HG03196 (cell line): ENCODE measurements at regions not wholly inside any gene's neighbourhood (a gene's known extent, or its start where the extent isn't known, plus 50 kb on each side); places are given as distances from the start of the nearest gene placed in this dataset.
"Not testable (repeated sequence)": the region's sequence is repeated elsewhere in the genome, so short reads cannot be mapped to it uniquely, and the experiment has no call there.

Experiments used
- ATAC-seq: cut with Tn5 transposase; IDR thresholded peaks from one replicate; pipeline ENCODE4 v1.9.1; 2021; ENCODE audit not compliant: unreplicated experiment

- ATAC-seq: no peak
Observed at GRCh38 chr13:97520061-97520460, 86.1 kb downstream of the RAP2A start.

- no peak for ATAC-seq
Observed at GRCh38 chr13:97520866-97521265, 86.9 kb downstream of the RAP2A start.

GRCh38 chr13:97521726-97522125 is 87.8 kb downstream of the RAP2A start:
- ATAC-seq: no peak

- no peak for ATAC-seq
Observed at GRCh38 chr13:97522243-97522642, 88.3 kb downstream of the RAP2A start.

- ATAC-seq: no peak
Observed at GRCh38 chr13:97526556-97526955, 92.6 kb downstream of the RAP2A start.

- no peak for ATAC-seq
Observed at GRCh38 chr13:97528518-97528917, 94.5 kb downstream of the RAP2A start.

- no peak for ATAC-seq
Observed at GRCh38 chr13:97534540-97534939, 100.6 kb downstream of the RAP2A start.

GRCh38 chr13:97535614-97536013 is 101.6 kb downstream of the RAP2A start:
- ATAC-seq: no peak

GRCh38 chr13:97537110-97537509 is 103.1 kb downstream of the RAP2A start:
- peak; percentile 79 for ATAC-seq

GRCh38 chr13:97538203-97538602 is 104.2 kb downstream of the RAP2A start:
- ATAC-seq: no peak

GRCh38 chr13:97539651-97540610 is 106.0 kb downstream of the RAP2A start:
- ATAC-seq: peak; percentile 45

GRCh38 chr13:97540696-97541095 is 106.7 kb downstream of the RAP2A start:
- ATAC-seq: no peak

- no peak for ATAC-seq
Observed at GRCh38 chr13:97542102-97542685, 108.2 kb downstream of the RAP2A start.

GRCh38 chr13:97544031-97544765 is 110.2 kb downstream of the RAP2A start:
- no peak for ATAC-seq

GRCh38 chr13:97544971-97545499 is 111.1 kb downstream of the RAP2A start:
- ATAC-seq: not testable (repeated sequence)

GRCh38 chr13:97548138-97548537 is 114.2 kb downstream of the RAP2A start:
- peak; percentile 43 for ATAC-seq

- no peak for ATAC-seq
Observed at GRCh38 chr13:97548711-97549110, 114.7 kb downstream of the RAP2A start.

GRCh38 chr13:97549201-97549600 is 115.2 kb downstream of the RAP2A start:
- ATAC-seq: no peak

GRCh38 chr13:97554496-97554895 is 120.5 kb downstream of the RAP2A start:
- no peak for ATAC-seq

GRCh38 chr13:97555034-97555433 is 121.1 kb downstream of the RAP2A start:
- no peak for ATAC-seq

- no peak for ATAC-seq
Observed at GRCh38 chr13:97559030-97559429, 125.1 kb downstream of the RAP2A start.
